COLO668 (cell line): ENCODE measurements at regions not wholly inside any gene's neighbourhood (a gene's known extent, or its start where the extent isn't known, plus 50 kb on each side); places are given as distances from the start of the nearest gene placed in this dataset.

ENCODE experiments used
- DNase-seq: peaks from one replicate; lab custom pipeline; 2025; ENCODE audit not compliant: unreplicated experiment; lab: John Stamatoyannopoulos, UW

- DNase-seq = no peak
These were observed 683.0 kb downstream of the SLC4A3 start for GRCh38 chr2:220310451-220310861.

- DNase-seq = no peak
These were observed 687.8 kb downstream of the SLC4A3 start for GRCh38 chr2:220315098-220315823.

DNA sequence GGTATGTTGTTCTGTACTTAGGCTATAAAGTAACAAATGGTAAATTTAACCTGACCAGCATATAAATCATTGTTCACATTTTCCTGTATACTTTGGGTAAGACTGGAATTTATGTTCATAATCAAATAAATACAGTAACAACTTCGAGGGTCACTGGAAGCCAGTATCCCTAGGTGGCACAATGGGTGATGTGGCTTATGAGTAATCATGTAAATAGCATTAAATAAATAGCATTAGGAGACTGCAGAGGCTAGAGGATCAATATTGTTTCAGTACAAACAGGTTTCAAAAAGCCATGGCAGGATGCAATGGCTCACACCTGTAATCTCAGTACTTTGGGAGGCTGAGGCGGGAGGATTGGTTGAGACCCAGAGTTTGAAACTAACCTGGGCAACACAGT lies 690.6 kb downstream of the SLC4A3 start:
- DNase-seq = no peak

GRCh38 chr2:220318508-220318907 lies 691.1 kb downstream of the SLC4A3 start:
- DNase-seq = no peak

GRCh38 chr2:220320326-220320725 lies 692.9 kb downstream of the SLC4A3 start:
- no peak for DNase-seq

DNA sequence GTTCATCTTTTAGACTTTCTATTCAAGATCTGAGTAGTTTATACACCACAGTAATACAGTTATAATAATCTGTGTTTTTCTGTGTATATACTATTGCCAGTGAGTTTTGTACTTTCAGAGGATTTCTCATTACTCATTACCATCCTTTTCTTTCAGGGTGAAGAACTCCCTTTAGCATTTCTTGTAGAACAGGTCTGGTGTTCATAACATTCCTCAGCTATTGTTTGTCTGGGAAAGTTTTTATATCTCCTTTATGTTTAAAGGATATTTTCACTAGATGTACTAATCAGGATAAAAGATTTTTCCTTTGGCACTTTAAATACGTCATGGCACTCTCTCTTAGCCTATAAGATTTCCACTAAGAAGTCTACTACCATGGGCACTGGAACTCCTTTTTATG lies 705.5 kb downstream of the SLC4A3 start:
- DNase-seq = no peak

DNA sequence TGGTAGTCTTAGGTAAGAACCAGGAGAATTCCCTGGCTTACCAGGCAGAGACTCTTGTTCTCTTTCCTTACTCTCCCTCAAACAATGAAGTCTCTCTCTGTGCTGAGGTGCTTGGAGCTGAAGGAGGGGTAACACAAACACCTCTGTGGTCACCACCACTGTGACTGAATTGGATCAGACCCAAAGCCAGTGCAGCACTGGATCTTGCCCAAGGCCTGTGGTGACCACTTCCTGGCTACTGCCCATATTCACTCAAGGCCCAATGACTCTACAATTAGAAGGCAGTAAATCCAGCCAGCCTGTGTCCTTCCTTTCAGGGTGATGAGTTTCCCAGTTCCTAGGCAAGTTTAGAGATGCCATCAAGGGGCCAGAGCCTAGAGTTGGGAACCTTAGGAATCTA lies 706.8 kb downstream of the SLC4A3 start:
- DNase-seq = no peak

- DNase-seq = no peak
These were observed 707.6 kb downstream of the SLC4A3 start for GRCh38 chr2:220334871-220335590.

- DNase-seq = no peak
These were observed 708.1 kb downstream of the SLC4A3 start for GRCh38 chr2:220335591-220335915.

DNA sequence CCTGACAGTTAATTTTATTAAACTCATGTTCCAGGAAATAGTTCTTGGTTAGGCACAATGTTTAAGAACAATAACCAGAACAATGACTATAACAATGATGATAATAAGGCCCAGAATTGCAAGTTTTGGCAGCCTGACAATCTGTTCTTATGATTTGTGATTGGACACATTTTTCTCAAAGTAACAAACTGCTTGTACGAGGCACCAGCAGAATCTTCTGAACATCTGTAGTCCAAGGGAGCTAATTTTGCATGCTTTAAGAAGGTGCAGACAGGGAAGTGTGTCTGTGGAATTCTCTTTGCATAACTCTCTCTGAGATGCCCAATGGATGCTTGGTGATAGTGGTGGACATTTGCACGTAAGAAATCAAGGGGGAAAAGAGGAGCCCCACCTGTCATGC lies 709.3 kb downstream of the SLC4A3 start:
- no peak for DNase-seq

- DNase-seq = no peak
These were observed 710.4 kb downstream of the SLC4A3 start for GRCh38 chr2:220337611-220338440.

DNA sequence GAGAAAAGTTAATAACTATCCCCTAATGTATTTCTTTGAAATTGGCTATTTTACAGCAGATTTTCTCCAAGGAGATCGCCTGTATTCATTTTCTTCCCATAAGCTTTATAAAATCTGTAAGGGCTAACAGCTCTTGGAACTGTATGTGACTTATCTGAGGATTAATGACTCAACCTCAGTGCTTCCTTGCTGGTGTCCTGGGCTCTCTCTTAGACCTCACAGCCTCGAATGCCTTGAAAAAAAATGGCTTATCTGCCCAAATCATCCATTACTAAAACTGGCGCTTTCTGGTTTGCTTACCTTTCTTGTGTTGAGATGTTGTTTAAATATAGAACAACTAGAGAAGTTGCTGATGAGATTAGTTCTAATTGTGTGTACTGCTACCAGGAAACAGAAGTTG lies 713.6 kb downstream of the SLC4A3 start:
- no peak for DNase-seq

DNA sequence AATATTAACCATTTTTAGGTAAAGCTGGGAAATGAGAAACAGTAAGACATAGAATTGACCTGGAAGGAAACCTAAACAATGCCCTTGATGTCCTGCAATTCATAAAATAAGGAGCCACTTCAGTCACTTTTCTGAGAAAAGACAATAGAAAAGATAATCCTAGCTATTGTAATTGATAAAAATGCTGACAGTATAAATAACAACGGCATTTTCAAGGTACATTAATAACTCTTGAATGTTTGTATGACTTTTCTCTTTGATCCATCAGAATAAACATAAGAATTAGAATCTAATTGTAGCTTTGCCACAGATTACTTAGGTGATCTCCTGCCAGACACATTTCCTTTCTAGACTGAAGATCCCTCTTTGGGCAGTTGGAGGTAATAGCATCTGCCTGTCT lies 719.5 kb downstream of the SLC4A3 start:
- DNase-seq = no peak

DNA sequence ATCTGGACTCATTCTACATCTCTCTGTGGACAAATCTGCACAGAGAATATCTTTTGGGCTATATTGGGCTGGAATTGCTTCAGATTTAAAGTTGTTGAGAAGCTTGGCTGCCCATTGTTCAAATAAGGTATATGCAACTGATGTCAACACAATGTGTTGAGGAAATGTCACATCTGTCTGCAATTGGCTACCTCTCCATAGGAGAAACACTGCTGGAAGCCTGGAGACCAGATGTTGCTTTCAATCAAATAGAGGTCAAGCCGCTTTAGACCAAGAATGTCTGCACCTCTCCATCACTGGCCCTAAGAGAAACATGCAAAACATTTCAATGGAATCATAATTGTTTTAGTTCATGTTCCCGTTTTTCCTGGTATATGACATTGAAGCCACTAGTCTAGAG lies 720.2 kb downstream of the SLC4A3 start:
- DNase-seq = no peak

DNA sequence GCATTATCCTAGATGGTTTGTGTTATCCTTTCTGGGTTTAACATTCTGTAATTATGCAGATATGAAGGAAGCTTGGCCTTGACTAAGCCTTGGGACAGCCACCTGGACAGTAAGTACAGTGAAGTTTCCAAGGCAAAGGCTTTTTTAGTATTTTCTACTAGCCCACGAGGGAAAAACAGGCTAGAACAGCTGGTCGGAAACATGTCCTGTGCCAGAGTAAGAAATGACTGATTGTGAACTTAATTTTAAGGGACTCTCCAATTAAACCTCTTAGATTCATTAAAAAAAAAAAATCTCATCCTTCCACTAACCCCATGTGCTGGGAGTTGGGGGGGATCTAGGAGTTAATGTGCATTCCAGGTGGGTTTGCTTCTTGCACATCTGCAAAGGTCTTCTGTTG lies 720.8 kb downstream of the SLC4A3 start:
- no peak for DNase-seq

DNA sequence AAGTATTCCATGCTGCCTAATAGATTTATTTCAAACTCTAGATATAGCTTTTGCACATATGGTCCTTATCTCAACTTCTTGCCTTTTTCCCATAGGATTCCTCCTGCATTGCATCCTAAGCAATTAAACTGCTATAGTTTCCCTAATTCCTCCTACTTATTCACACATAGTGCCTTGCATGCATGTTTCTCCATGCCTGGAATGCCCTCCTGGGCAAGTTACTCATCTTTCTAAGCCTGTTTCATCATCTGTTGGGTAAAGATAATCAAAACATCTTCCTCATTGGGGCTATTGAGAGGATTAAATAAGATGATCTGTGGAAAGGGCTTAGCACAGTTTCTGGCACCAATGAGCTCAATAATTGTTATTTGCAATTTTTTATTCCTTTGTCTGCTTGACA lies 726.5 kb downstream of the SLC4A3 start:
- no peak for DNase-seq

GRCh38 chr2:220356076-220356475 lies 728.6 kb downstream of the SLC4A3 start:
- no peak for DNase-seq

GRCh38 chr2:220365023-220365422 lies 737.6 kb downstream of the SLC4A3 start:
- no peak for DNase-seq

DNA sequence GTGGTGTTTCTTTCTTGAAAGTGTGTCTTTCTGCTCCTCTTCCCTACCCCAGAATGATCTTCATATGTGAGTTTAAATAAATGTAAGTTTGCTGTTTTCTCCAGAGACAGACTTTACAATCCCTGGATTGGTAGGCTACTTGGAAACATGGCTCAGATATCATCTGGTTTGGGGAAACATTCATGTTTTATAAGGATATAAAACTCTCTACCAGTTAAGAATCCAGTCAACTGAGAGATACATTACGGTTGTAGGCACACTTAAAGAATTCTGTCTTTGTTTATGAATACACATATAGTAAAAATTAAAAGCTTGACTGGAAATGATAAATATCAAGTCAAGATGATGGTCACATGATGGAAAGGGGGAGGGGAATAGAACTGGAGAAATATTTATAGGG lies 739.3 kb downstream of the SLC4A3 start:
- no peak for DNase-seq

- no peak for DNase-seq
These were observed 743.3 kb downstream of the SLC4A3 start for GRCh38 chr2:220370764-220371163.

DNA sequence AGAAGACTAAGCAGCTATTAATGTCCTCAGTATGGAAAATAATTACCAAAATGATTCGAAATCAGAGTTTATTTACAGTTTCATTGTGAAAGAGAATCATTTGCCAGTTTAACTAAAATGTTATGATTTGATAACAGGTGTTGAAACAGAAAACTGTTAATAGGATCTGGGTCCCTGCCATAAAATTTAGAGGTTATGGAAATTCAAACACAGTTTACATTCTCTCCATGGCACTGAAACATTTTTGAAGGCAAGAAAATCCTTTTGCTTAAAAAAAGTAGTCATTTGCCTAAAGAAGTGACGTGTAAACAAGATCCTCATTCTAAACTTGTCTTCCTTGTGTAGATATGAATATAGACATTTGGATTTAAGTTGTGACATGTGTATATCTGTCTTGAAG lies 743.8 kb downstream of the SLC4A3 start:
- no peak for DNase-seq

DNA sequence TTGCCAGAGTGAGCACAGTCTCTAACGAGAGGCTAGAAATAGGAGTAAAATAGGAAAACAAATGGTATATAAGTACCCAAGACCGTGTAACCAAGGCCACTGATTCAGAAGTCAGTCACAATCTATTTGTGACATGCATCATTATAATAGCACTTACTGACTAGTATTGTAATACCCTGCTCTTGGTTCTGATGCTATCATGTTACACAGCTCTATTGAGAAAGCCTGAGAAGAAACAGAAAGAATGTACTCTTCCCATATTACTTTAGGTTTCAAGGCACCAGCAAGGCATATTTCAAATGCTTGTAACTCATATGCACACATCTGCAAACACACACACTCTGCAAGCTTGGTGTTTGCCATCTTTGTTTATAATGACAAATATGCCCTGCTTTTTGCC lies 746.4 kb downstream of the SLC4A3 start:
- no peak for DNase-seq
